Brain microvascular endothelial cell (primary cell): ENCODE measurements at regions not wholly inside any gene's neighbourhood (a gene's known extent, or its start where the extent isn't known, plus 50 kb on each side); places are given as distances from the start of the nearest gene placed in this dataset.

Source experiments
- DNase-seq: peaks from one replicate; pipeline ENCODE4 v3.0.0-alpha.2; 2020
- H3K27ac ChIP-seq: fragments of 250-450 bp; sonication (Bioruptor Pico); 2 replicates; pipeline ENCODE4 v1.5.1; 2020; ENCODE audit warnings: mild to moderate bottlenecking, moderate library complexity
- H3K27me3 ChIP-seq: fragments of 250-450 bp; sonication (Bioruptor Pico); replicated peaks from 2 replicates; pipeline ENCODE4 v1.5.1; 2020; ENCODE audit warnings: mild to moderate bottlenecking
- H3K36me3 ChIP-seq: fragments of 250-450 bp; sonication (Bioruptor Pico); replicated peaks from 2 replicates; pipeline ENCODE4 v1.5.1; 2020; ENCODE audit warnings: mild to moderate bottlenecking
- H3K4me3 ChIP-seq: 2 replicates; pipeline ENCODE4 v1.5.1; 2011; ENCODE audit warnings: low read depth, mild to moderate bottlenecking, control low read depth, low read length, moderate library complexity
- in situ Hi-C: cut with HindIII; loops from 2 replicates; pipeline ENCODE4 v1.10.0; 2017; ENCODE audit warnings: low sequenced_read_pairs, low pct_ligation_motif_present
- TF ChIP-seq, protein P1 (sequence below): IDR thresholded peaks from 2 replicates; pipeline ENCODE4 v1.5.1; 2011; ENCODE audit warnings: low read depth, mild to moderate bottlenecking, moderate library complexity, low read length, control low read depth, inconsistent platforms; ENCODE audit errors: missing control alignments

DNA sequence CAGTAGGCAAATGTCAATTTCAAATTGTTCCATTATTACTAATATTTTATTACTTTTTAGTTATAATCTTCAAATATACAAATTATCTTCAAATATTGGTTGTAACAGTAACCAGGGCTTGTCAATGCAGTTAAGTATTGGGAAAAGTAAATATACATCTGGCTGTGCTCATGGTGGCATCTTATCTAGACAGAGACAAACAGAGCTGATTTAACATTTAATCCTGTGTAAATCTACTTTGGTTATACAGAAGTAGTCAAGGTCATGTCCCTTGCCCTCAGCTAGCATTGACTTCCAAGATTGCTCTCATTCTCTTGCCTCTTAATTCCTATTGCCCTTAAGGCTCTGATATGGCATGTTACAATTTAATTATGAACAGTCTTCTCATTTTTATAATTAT is 98.4 kb upstream of the KLHL1 start:
- H3K4me3 ChIP-seq: no peak overlapping the region
- no peaks in the 10 kb centered on the region for H3K36me3 ChIP-seq
- H3K27me3 ChIP-seq: no peaks in the 10 kb centered on the region
- H3K27ac ChIP-seq: no peak overlapping the region
- no peak for DNase-seq
- TF ChIP-seq, protein P1, sequence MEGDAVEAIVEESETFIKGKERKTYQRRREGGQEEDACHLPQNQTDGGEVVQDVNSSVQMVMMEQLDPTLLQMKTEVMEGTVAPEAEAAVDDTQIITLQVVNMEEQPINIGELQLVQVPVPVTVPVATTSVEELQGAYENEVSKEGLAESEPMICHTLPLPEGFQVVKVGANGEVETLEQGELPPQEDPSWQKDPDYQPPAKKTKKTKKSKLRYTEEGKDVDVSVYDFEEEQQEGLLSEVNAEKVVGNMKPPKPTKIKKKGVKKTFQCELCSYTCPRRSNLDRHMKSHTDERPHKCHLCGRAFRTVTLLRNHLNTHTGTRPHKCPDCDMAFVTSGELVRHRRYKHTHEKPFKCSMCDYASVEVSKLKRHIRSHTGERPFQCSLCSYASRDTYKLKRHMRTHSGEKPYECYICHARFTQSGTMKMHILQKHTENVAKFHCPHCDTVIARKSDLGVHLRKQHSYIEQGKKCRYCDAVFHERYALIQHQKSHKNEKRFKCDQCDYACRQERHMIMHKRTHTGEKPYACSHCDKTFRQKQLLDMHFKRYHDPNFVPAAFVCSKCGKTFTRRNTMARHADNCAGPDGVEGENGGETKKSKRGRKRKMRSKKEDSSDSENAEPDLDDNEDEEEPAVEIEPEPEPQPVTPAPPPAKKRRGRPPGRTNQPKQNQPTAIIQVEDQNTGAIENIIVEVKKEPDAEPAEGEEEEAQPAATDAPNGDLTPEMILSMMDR: no peak
- in situ Hi-C loops: no loop called here

DNA sequence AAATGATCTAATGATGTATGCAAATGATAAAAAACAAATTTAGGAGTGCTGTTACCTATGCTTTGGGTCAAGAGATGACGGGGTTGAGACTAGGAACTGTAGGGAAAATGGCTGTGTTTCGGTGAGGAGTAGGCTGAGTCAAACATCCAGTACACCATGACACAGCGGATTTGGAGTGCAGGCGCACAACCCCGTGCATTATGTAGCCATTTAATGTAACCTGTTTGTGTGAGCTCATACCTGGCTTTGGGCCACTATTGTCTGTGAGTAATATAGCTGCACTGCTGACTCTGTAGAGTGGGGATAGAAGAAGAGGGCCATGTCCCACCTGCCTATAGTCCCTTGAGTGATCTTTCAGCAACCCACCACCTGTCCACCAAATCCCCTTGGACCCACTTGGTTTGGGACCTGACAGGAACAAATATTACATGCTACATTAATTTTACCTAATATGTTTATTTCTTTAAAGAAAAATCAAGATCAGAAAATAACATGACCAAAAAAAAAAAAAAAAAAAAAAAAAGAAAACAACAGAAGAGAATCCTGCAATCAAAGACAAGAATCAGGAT is 95.5 kb upstream of the KLHL1 start:
- H3K4me3 ChIP-seq: no peak overlapping the region
- TF ChIP-seq, protein P1: no peak
- H3K36me3 ChIP-seq: no peaks in the 10 kb centered on the region
- H3K27me3 ChIP-seq: no peaks in the 10 kb centered on the region
- H3K27ac ChIP-seq: no peak overlapping the region
- in situ Hi-C loops: no loop called here
- DNase-seq: no peak

DNA sequence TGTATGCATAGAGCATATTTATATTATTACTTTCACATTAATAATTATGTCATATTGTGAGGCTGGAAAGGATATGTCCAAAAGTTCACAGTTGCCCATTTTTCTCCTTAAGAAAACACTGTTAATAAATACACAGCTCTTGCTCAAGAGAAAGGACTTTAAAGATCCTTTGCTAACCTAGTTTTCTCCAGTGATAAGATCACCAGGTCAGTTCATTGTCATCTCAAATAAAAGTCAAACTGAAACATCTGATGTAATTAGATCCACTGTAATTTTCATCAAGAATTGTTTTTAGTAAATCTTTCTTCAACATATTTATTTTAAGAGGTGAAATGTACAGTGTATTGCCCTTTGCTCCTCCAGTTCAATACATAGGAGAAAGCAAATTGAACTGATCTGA is 82.8 kb upstream of the KLHL1 start:
- H3K4me3 ChIP-seq: no peak overlapping the region
- no peaks in the 10 kb centered on the region for H3K36me3 ChIP-seq
- TF ChIP-seq, protein P1: no peak
- no peaks in the 10 kb centered on the region for H3K27me3 ChIP-seq
- no peak overlapping the region for H3K27ac ChIP-seq
- in situ Hi-C loops: no loop called here
- DNase-seq: no peak

DNA sequence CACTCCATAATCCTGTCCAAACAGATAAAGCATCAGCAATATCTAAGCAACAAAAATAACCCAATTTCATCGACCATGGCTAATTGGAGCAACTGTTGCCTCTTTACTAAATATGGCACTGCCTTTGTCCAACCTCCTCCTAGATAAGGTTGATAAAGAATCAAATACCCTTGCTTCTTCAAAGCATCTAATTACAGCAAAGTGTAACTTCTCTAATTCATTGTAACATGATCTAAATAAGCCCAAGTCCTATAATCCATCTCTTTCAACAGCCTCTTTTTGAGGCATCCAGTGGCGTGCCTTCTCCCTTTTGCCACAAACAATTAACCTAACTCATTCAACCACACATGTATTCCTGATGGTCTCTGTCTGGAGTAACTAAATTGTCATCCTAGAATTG is 81.7 kb upstream of the KLHL1 start:
- in situ Hi-C loops: no loop called here
- Histone ChIP-seq H3K27ac (no peak overlapping the region), H3K36me3 (no peaks in the 10 kb centered on the region), H3K4me3 (no peak overlapping the region), H3K27me3 (no peaks in the 10 kb centered on the region)
- TF ChIP-seq, protein P1: no peak
- no peak for DNase-seq

DNA sequence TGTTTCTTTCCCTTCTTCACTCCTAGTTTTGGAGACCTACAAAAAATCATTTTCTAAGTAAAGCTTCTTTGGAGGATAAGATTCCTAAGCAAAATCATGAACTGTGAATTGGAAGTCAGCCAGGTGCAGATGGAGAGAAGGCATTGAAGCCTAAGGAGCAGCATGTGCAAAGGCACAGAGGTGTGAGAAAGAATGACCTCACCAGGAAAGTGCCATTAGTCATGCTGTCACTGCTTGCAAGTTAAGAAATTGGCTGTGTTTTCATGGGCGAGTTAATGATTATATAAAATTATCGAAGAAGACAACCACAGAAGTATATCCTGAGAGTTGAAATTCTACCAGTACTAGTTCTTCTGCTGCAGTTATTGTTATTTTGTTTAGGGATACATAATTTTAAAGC is 80.3 kb upstream of the KLHL1 start:
- Histone ChIP-seq H3K36me3 (no peaks in the 10 kb centered on the region), H3K27me3 (no peaks in the 10 kb centered on the region), H3K4me3 (no peak overlapping the region), H3K27ac (no peak overlapping the region)
- TF ChIP-seq, protein P1: no peak
- in situ Hi-C loops: no loop called here
- no peak for DNase-seq

DNA sequence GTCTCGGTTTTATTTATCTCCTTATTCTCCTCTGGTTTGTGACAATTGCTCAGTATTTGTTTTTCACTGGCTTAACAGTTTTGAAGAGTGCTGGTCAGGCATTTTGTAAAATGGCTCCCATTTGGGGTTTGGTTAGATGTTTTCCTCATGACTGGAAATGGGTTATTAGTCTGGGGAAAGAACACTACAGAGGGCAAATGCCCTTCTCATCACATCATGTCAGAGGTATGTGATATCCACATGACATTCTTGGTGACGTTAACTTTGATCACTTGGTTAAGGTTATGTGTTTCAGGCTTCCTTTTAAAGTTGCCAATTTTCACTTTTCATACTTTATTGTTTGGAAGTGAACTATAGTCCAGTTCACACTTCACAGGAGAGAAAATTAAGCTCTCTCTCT is 74.8 kb upstream of the KLHL1 start:
- in situ Hi-C loops: no loop called here

More for the DNA sequence above, 74.8 kb upstream of the KLHL1 start:
- H3K4me3 ChIP-seq: no peak overlapping the region
- DNase-seq: peak; percentile 46
- peak overlapping the region; percentile 51 for H3K27ac ChIP-seq
- no peaks in the 10 kb centered on the region for H3K36me3 ChIP-seq
- TF ChIP-seq, protein P1: no peak
- no peaks in the 10 kb centered on the region for H3K27me3 ChIP-seq
